KG1 (cell line): ENCODE measurements at regions not wholly inside any gene's neighbourhood (a gene's known extent, or its start where the extent isn't known, plus 50 kb on each side); places are given as distances from the start of the nearest gene placed in this dataset.

Source experiments
- DNase-seq: peaks from one replicate; lab custom pipeline; 2025; lab: John Stamatoyannopoulos, UW

DNA sequence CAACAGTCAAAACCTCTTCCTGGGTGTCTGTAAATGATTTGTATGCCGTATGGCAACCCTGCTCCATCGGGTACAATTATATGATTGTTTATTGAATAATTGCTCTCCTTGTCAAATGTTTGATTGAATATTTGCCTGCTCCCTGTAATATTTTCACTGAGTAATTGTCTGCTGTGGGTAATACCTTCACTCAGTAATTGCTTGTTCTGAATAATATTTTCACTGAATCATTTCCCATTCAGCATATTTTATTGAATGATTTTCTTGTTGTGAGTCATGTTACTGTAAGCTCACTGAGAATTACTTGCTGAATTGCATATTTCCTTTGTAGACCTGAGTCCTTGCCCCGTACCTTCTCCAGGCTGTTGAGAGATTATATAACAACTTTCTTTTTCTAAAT is 535.2 kb downstream of the METTL4 start:
- no peak for DNase-seq

DNA sequence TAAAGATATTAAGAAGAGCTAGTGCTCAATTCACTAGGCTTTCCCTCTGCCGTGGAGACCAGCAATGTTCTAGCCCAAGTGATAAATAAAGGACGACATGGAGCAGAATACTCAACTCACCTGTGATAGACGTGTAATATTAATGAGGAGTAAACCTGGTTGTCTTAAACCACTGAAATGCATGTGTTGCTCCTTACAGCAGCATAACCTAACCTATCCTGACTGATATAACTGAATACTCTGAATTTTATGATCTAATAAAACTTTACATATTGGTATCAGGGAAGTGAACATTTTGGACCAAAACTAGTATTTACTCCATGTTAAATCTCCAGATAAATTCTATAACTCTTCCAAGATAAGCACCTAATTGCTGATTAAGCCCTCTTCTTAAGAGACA is 531.0 kb downstream of the METTL4 start:
- DNase-seq = no peak

DNA sequence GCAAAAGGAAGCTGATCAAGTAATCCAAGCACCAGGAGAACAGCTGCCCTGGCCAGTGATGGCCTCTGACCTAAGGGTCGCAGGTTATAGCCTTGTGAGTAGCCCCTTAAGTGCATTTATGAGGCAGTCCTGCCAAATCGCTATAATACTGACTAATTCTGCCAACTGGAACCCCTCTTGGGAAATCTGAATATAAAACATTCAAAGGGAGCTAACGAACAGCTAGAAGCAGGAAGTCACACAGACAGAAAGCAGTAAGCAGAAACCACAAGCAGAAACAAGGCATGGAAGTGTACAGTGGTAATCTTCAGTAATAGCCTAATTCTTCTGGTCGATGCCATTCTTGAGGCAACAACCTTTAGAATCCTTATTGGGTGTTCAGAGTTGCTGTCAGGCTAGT is 521.3 kb downstream of the METTL4 start:
- DNase-seq = peak; percentile 32

DNA sequence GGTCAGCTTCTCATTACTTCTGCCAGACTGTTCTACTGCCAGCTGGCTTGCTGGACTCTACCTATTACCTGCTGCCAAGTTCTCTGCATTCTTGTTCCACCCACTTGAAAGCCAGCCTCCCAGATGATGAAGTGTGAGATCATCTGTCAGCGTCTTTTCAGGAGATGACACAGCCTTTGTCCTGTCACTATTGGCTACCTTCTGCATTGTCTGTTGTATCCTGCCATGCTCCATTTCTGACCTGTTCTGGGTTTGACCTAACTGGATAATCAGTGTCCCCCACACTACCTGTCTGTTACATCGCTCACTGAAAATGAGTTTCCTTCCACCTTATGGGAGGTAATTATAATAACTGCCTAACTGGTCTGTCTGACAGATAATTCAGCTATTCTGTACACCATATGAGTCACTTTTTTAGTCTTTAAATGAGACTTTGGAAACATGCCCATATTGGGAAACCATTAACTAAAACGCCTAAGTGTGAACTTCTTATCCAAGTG is 520.6 kb downstream of the METTL4 start:
- DNase-seq = no peak

DNA sequence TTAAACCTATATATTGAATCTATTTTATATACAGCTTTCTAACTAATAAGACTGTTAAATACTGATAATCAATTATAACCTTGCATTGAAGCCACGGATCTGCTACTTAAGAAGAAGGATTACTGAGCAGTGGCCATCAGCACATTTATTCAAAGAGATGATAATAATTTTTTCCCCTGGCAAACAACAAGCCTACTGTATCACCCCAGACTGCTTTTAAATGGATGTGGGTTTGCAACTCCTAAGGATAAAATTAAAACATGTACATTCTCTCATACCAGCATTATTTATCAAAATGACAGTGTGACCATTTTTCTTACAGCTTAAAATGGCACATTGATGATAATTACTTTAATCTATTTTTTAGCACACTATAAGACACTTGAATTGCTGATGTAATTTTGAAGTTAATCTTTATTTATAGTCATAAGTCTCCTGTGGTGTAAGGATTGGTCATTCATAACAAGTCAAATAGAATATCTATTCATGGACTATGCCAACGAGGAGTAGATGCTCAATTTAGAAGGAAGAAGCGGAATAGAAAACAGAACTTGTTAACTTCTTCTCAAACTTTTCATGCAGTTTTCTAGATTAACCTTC is 517.7 kb downstream of the METTL4 start:
- no peak for DNase-seq

DNA sequence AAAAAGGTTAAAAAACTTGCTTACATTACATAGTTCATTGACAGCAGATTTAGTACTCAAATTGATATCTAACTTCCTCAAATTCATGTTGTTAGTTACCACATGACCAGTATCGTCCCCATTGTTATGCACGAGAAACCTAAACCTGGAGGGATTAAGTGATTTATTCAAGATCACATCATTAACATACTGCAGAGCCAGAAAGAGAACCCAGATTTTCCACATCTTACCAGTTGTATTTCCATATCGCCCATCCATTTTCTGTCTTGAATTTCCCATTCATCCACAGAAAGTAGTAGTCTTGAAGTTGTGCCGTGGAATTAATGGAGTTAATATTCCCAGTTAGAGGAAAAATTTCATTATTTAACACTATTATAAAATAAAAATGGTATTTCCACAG is 512.0 kb downstream of the METTL4 start:
- DNase-seq = no peak

DNA sequence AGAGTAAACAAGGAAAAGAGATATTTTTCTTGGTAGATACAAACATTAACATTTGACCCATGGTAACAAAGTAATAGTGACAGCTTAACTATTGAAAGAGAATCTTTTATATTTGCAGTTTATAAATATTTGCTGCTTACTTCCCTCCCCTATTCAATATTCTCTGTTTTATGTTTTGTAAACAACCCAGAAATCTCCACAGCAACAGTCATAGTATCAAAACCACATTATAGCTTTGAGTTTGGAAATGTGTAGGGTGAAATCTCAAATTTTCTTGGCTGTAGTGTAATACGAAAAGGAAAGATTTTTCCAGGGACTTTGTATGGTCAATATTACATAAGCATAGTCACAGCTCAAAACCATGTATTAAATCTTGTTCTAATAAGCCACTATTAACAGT is 511.2 kb downstream of the METTL4 start:
- no peak for DNase-seq

DNA sequence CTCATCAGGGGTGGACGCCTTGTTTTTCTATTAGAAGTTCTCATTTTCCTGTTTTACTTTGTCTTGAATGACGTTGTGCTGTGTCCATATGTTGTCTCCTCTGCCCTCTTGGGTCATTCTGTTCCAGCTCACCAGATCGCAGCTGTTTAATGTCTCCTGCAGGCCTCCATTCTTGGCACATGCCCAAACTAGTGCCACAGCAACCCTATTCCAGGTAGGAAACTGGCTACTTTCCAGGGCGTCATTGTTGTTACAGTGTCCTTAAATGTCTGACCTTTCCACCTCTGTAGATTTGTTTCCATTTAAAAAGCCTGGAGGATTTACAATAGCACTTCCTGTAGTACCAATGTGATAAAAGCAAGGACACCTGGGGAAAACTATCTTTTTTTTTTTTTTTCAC is 500.7 kb downstream of the METTL4 start:
- no peak for DNase-seq

DNA sequence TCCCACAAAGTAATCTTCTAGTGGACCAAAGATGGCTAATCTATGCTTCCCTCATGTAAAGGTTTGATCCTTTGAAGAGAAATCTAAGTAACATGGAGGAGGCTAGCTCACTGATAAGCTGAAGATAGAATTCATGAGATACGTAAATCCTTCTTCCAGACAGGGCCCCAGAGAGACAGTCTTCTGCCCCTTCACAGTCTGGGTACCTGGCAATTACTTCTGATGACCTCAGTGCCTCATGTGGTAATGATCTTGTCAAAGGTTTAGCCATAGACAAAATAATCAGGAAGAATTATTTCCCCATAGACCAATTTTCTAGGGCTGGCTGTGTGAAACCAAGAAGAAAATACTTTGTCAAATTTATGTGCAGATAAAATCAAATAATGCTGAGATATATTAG is 495.8 kb downstream of the METTL4 start:
- DNase-seq = no peak

DNA sequence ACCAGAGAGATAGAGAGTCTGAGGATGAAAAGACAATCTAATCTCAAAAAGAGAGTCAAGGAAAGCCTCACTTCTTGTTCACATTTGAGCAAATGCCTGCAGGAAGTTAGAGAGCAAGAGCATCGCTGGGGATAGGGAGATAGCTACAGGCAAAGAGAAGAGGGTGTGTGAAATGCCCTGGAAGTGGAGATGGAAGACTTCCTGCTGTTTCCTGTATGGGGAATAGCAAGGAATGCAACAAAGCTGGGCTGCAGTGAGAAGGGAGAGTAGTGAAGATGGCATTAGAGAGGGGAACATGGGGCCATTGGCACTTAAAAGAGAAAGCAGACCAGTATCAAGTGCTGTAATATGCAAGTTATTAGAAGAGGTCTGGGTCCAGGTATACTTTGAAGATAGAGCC is 488.6 kb downstream of the METTL4 start:
- no peak for DNase-seq

DNA sequence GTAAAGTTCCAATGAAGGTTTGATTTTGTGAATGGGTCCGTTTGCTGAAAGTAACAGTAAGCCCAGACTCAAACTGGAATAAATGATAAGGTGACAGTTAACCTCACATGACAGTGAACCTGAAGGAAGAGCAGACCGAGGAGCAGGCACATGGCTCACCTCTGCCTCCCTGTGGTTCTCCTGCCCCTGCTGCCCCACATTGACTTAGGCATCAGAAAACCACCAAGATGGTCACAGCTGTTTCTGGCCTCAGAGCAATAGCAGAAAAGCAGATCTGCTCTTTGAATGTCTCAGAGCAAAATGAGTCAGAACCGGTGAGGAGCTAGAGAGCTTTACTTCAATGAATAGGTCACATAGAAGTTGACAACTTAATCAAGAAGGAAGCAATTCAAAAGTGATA is 487.6 kb downstream of the METTL4 start:
- DNase-seq = no peak

DNA sequence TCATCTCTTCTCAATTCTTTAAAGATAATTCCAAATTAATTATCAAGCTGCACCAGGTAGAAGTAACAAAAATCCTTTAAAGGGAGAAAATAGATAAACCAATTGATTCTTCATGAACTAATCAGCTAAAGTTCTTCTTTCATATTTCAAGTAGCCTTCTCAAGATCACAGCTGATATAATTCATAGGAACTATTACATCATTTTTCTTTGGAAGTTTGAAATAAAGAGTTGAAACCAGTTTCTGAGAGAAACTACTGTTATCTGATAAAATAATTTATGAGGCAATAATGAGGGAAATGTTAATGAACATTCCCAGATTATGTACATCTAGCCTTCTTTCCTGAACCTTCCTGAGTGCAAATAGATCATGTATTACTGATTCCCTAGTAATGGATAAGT is 484.9 kb downstream of the METTL4 start:
- DNase-seq = no peak

DNA sequence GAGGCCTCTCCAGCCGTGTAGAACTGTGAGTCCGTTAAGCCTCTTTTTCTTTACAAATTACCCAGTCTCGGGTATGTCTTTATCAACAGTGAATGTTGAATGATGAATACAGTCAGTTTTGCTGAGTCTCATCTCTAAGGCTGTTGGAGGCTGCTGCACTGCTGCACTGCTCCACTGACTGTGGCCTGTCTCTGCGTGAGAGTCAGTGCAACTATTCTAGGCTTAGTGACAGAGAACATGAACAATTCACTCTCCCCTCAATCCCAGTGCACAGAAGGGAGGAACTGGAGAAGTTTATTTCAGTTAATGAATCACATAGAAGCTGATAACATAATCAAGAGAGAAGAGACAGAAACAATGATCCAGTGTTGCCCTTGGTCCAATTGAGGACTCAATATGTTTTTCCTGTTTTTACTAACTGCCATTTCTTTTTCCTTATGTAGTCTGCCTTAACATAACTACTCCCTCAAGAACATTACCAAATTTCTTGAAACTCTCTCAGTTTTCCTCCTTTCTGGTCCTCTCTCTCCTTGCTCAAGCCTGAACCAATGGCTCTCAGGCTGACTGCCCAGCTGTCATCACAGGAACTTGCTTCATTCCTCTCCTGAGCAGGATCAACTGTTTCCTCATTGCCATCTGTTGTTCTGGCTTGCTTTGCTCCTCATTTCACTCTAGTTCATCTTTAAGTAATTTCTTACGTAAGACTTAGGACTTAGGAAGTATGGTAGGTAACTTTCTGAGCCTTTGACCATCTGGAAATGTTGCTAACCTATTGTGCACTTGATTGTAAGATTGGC is 483.2 kb downstream of the METTL4 start:
- no peak for DNase-seq

DNA sequence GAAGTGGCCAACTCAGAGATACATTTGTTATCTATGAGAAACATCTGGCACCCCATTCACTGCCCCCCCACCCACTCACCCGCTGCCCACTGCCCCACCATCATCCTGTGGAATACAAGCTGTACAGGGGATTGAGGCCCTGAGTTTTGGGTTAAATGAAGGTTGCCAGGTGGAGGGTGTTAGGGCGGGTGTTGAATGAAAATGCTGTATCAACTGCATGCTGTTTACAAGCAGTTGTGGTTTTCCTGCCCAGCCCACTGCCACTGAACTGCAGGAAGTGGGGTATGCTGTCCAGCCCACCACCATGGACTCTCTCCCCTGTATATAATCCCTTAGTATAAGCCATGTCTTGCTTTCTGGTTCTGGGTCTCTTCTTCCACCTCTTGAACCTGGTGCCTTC is 481.9 kb downstream of the METTL4 start:
- no peak for DNase-seq

DNA sequence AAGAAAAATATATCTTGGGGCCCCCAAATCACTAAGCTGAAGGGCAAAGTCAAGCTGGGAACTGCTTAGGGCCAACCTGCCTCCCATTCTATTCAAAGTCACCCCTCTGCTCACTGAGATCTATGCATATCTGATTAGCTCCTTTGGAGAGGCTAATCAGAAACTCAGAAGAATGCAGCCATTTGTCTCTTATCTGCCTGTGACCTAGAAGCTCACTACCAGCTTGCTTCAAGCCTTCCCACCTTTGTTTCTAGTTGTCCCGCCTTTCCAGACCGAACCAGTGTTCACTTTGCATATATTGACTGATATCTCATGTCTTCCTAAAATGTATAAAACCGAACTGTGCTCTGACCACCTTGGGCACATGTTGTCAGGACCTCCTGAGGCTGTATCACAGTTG is 479.4 kb downstream of the METTL4 start:
- no peak for DNase-seq

DNA sequence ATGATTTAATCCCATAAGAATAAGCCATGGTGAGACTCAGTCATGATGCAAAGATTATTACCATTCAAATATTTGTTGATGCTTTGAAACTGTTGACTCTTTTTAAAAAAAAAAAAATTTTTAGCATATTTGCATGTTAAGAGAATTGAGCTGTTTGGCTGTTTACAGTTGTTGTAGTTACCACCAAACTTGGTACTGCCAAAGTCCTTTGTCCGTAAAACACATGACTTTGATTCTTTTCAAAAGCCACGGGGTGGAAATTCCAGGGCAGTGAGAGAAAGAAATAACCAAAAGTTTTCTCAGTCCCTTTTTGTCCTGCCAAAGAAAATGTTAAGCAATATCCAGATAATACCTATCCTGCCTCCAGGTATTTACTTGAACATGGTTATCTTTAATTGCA is 474.8 kb downstream of the METTL4 start:
- DNase-seq = no peak

DNA sequence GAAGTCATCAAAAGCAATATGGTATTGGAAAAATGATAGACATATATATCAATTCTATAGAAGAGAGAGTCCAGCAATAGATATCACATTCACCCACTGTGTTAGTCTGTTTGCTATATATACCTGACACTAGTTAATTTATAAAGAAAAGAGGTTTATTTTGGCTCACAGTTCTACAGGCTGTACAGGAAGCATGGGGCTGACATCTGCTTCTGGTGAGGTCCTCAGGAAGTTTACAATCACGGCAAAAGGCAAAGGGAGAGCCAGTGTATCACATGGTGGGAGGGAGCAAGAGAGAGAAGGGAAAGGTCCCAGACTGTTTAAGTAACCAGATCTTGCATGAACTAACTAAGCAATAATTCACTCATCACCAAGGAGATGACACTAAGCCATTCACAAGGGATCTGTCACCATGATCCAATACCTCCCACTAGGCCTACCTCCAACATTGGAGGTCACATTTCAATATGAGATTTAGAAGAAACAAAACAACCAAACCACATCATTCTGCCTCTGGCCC is 470.6 kb downstream of the METTL4 start:
- DNase-seq = no peak

DNA sequence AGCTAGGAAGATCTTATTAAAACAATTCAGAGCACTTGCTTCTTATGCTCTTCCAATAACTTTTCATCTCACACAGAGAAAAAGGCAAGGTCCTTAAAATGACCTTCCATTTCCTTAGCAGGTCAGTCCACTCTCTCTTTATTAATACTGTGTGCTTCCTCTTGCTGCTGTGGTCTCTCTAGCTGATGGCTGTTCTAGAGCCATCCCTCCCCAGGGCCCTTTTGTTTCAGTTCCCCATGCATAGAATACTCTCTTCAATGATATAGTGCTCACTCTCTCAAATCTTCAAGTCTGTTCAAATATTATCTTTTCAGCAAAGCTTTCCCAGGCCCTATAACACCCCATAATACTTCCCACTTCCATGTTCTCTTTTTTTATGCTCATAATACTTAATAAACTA is 469.3 kb downstream of the METTL4 start:
- DNase-seq = no peak

DNA sequence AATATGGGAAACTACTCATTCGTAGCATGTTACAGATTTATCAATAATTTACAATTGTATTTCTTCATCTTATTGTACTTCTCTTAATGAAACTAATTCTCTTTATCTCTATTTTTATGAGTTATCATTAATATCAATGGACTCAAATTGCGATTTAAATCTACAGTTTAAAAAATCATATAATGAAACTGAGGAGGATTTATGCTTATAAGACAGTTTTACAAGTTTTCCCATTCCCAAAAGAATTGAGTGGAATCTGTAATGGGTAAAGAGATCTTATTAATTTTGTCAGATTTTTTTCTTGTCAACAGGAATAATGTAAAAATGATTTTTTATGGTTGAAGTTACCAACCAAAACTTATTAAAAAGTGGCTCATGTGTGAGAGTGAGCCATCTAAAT is 468.0 kb downstream of the METTL4 start:
- no peak for DNase-seq

DNA sequence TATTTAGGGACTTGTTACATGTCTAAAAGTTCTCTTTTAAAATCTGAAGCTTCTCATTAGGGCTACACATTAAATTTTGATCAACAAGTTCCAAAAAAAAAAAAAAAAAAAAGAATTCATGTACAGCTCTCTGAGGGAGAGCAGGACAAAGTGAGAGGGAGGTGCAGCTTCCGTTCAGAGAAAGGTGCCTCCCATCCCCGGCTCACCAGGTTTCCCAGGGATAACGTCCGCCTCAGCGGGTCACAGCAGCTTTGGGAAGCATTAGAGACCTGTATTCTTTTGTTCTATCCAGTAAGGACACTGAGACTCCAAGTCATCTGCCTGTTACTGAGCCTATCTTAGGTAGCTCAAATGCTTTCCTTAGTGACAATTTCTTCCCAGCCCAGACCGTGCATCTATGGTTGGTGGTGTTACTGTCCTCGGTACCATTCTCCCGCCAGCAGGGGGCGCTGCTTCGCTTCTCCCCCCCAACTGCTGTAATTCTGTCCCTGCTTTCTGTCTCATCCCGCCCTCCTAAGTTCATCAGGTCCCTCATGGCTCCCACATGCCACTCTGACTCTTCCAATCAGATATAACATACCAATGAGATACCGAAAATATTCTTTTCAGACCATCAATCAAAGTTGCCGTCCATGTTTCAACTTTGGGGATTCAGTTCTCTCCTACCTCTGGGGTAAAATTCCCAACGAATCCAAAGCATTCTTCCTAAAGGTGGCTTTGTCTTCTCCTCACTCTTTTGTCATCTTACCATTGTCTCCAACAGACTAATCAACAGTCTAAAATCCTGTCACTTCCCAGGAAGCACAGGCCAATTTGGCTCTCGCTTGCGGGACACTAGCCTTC is 466.5 kb downstream of the METTL4 start:
- DNase-seq = peak; percentile 35

DNA sequence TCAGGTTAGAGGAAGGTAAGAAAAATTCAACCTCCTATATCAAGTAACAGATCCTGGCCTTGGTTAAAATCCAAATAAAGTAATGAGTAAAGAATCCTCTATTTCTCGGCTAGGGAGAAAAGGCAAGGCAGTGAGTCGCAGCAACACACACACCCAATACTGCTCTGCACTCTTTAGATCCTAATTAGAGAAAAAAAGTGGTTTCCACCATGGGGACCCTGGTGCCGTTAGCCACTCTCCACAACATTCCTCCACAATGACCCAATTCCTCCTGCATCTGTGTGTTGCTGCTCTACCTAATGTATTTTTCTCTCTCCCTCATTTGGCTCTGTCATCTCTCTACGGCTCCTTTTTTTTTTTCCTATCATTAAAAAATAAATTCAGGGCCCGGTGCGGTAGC is 462.7 kb downstream of the METTL4 start:
- no peak for DNase-seq

DNA sequence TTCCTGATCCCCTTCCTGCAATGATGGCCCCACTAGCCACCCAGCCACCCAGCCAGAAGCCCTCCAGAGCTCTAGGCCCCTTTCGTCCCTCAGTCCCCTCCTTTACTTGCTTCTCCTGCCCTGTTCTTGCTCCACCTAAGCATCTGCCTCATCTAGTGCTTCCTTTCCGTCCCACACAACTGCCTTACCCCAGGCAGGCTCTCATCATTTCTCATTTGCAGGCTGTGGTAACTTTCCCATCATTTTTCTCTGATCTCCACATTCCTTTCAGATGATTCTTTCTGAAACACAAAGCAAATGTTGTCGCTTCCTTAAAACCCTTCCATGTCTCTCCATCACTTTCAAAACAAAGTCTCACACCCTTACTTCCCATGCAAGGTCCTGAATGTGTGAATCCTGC is 459.8 kb downstream of the METTL4 start:
- DNase-seq = no peak
